ENCODE measurements at regions not wholly inside any gene's neighbourhood (a gene's known extent, or its start where the extent isn't known, plus 50 kb on each side); places are given as distances from the start of the nearest gene placed in this dataset.

DNA sequence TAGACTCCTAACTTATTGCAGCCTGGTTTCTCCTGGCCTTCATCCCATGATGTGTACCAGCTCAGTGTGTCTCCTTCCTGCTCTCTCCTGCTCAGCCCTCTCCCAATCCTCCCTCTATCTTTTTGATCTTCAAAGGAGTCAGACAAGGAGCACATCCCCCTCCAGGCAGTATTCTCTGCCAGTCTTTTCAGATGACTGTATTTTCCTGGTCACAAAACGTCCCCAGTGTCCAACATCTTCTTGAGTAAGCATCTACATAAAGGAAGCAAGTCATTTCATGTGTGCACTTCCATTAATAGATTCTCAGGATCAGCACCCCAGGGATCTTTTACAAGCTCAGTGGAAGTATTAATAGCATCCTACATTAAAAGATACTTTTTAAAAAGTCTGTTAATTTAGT lies 148.9 kb upstream of the THBS1 start:
- DNase-seq (ENCODE audit: insufficient read length, low spot score), result no peak
- TF ChIP-seq, protein P1, sequence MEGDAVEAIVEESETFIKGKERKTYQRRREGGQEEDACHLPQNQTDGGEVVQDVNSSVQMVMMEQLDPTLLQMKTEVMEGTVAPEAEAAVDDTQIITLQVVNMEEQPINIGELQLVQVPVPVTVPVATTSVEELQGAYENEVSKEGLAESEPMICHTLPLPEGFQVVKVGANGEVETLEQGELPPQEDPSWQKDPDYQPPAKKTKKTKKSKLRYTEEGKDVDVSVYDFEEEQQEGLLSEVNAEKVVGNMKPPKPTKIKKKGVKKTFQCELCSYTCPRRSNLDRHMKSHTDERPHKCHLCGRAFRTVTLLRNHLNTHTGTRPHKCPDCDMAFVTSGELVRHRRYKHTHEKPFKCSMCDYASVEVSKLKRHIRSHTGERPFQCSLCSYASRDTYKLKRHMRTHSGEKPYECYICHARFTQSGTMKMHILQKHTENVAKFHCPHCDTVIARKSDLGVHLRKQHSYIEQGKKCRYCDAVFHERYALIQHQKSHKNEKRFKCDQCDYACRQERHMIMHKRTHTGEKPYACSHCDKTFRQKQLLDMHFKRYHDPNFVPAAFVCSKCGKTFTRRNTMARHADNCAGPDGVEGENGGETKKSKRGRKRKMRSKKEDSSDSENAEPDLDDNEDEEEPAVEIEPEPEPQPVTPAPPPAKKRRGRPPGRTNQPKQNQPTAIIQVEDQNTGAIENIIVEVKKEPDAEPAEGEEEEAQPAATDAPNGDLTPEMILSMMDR (IDR thresholded peaks at IDR 0.05; ENCODE audit: insufficient read depth, missing control alignments), result no peak
- no peak for FAIRE-seq

DNA sequence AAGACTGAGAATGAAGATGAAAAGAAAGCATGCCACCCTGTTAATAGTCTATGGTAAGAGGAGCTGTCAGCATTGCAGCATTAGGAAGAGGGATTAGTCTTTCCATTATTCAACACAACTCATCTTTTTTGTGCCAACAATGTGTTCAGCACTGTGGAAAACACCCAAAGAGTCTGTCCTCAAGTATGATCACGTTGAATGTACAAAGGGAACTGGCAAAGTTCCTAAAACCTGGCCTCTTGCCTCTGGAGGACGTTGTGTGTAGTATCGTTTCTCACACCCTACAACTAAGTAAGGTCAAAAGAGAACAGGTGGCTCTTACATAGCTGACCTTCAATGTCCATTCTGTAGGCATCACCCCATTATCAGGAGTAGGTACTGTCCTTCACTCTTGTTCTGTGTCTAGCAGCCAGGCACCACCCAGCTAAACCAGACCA lies 147.9 kb upstream of the THBS1 start:
- TF ChIP-seq, protein P1 (IDR thresholded peaks at IDR 0.05; ENCODE audit: insufficient read depth, missing control alignments), result no peak
- FAIRE-seq, result no peak
- no peak for DNase-seq (ENCODE audit: insufficient read length, low spot score)

DNA sequence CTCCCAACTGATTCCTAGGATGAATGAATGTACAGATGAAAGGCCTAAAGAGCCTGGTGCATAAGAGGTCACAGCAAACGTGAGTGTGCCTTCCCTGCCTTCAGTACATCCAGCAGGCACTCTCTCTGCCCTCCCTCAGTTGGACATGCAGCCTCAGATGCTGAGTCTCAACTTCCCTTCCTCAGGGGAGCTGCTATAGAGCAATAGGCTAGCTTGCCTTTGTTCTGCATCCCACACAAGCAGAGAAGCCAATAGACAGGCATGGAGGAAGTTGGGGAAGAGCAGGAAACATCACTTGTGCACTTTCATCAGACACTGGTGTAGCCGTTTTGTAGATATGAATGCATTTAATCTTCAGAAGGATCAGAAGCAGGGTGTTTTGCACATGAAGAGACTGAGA lies 147.5 kb upstream of the THBS1 start:
- DNase-seq (ENCODE audit: insufficient read length, low spot score) (no peak), FAIRE-seq (no peak)
- TF ChIP-seq, protein P1 (IDR thresholded peaks at IDR 0.05; ENCODE audit: insufficient read depth, missing control alignments), result no peak

DNA sequence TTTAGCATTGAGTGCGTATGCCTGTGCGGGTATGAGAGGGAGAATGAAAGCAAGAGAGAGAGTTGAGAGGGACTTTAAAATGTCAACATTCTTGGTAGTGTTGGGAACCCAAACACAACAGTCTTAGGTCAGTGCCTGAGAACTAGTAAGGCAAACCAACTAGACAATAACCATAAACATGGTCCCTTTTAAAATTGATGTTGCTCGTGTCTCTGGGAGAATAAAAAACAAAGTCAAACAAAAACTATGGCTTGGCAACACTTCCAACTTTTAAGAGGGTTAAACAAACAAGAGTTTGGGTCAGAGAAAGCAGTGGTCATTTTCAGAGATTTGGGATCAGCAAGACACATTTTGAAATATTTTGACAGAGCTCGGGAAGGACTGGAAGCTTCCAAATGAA lies 146.7 kb upstream of the THBS1 start:
- FAIRE-seq (no peak), DNase-seq (ENCODE audit: insufficient read length, low spot score) (no peak)
- TF ChIP-seq, protein P1 (IDR thresholded peaks at IDR 0.05; ENCODE audit: insufficient read depth, missing control alignments), result no peak

DNA sequence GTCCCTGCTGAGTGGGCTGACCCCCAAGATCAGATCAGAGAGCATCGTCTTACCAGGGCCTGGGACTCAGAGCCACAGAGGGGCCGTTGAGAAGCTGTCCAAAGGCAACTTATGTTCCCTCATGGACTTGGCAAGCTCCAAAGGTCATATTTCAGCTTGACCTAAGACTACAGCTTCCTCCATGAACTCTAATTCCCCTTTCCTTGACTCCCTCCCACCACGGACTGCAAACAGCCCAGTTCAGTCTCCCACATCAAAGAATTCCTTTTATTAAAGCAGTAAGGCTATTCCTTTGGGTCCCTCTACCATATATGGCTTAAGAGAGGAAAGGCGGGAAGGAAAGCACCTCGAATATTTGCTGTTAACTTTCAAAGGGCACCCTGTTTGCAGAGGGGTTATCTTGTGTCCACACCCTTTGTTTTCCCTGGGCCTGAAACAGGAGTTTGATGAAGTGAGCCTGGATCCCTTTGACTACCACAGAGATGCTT lies 146.1 kb upstream of the THBS1 start:
- FAIRE-seq (no peak), DNase-seq (ENCODE audit: insufficient read length, low spot score) (no peak)
- TF ChIP-seq, protein P1 (IDR thresholded peaks at IDR 0.05; ENCODE audit: insufficient read depth, missing control alignments), result no peak

DNA sequence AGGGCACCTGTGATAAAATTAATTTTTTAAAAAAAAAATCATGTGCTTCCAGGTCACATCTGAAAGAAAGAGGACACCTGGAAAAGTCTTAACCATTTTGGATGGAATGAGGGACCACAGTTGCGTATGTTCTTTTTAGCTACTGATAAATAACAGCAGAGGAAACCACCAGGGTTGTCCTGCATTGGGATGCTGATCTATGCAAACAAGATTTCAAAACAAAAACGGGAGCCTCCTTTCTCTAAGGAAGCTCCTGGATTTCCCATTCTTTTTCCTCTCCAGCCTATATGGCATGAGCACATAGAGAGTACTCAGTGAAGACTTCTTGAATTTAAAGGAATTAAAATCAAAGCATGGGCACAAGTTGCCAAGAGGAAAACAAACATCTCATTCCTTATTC lies 145.6 kb upstream of the THBS1 start:
- no peak for DNase-seq (ENCODE audit: insufficient read length, low spot score)
- TF ChIP-seq, protein P1 (IDR thresholded peaks at IDR 0.05; ENCODE audit: insufficient read depth, missing control alignments), result no peak
- FAIRE-seq, result no peak

DNA sequence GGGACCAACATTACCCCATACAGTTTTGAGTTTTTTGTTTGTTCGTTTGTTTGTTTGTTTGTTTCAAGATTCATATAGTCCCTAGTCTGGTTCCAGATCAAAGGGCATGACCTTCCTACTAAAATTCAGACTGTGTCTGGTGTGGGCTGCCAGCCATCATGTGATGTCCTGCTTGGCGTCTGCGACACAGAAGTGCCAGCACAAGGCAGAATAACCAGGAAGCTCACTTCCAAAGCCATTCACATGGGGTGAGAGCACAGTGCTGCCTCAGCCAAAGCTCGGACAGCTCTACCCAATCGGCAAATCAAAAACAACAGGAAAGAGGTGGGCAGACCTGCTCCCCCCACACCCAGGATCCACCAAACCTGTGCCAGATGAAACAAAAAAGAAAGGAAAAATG lies 142.6 kb upstream of the THBS1 start:
- no peak for DNase-seq (ENCODE audit: insufficient read length, low spot score)
- TF ChIP-seq, protein P1 (IDR thresholded peaks at IDR 0.05; ENCODE audit: insufficient read depth, missing control alignments), result no peak
- no peak for FAIRE-seq

All from D721Med (cell line).